Fibroblast of skin of abdomen (primary cell): ENCODE measurements at regions not wholly inside any gene's neighbourhood (a gene's known extent, or its start where the extent isn't known, plus 50 kb on each side); places are given as distances from the start of the nearest gene placed in this dataset.

Experiments
- DNase-seq: peaks from one replicate; pipeline ENCODE4 v3.0.0-alpha.2; 2013

GRCh38 chr2:198795419-198795818 is 662.3 kb downstream of the SATB2 start:
- no peak for DNase-seq

GRCh38 chr2:198791623-198792022 is 666.1 kb downstream of the SATB2 start:
- no peak for DNase-seq

DNA sequence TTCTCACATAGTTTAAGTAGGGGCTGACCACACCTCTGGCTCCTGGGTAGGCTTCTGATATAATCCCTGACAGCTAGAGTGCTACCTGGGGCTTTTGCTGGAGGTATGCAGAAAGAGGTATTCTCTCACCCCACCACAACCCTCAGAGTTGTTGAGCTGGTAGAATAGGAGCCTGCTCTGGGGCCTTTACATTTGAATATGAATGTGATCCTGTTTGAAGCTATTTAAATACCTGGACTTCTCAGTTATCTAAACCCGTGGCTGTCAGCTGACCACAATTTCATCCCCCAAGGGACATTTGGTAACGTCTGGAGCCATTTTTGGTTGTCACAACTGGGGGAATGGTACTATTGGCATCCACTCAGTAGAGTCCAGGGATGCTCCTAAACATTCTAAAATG is 669.1 kb downstream of the SATB2 start:
- no peak for DNase-seq

GRCh38 chr2:198782734-198783133 is 675.0 kb downstream of the SATB2 start:
- DNase-seq = no peak

DNA sequence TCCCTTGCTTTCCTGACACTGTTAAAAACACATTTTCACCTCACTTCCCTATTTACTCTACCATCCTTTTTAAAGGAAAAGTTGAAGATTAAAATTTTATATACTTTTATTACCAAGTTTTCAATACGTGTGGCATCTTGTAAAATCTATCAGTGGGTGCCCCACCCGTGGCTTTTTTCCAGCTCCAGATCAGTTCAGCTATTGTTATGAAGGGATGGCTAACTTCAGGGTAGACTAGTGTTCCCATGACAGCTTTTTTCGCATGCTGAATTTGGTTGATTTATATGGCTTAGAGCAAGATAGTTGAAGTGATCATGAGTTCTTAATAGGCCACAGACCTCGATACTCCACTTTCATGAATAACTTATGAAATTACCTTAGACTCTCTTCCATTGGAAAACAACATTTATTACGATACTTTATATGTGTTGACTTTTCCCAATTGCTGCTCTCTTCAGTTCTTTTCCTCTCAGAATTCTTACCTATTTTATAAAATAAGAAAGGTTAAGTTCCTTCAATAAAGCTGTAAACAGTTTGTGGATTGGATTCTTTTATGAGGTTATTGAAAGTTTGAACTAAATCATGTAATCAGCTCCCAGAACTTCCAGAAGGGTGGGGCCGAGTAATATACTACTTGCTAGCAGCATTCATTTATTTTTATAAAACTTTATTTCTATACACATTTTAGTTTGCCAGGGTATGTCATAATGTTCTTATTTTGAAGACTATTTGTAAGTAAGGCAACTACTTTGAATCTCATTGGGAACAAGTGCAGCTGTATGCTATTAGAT is 680.9 kb downstream of the SATB2 start:
- no peak for DNase-seq

DNA sequence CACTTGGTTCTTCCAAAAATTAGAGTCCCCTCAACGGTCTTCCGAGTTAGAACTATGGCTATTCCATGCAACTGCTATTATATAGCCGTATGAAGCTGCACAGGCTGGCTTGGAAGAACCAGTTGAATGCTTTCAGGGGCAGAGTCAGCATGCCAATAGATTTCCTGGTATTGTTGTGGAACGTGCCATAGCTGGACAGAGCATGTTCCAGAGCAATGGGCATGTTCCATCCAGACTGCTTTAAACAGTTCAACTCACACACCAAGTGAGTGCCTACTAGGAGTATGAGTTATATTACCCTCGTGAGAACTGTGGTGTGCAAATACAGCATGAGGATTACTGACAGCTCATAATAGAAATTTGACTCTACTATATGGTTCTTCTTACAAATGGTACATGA is 682.0 kb downstream of the SATB2 start:
- DNase-seq = no peak

DNA sequence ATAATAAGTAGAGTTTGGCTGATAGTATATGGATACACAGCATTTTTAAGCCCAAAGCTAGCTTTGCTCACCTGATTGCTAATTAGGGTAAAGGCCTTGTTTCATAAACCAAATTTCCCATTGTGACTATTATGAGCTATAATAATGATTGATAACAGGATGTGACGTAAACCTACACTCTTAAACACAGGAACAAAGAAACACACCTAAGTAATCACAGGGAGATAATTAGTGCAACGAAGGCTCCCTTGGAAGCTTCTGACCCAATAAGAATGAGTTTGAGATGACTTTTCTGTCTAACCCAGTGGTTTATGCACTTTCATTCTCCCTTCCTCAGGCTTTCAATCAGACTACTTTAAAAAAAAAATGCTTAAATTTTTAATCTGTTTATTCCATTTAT is 683.2 kb downstream of the SATB2 start:
- DNase-seq = no peak

DNA sequence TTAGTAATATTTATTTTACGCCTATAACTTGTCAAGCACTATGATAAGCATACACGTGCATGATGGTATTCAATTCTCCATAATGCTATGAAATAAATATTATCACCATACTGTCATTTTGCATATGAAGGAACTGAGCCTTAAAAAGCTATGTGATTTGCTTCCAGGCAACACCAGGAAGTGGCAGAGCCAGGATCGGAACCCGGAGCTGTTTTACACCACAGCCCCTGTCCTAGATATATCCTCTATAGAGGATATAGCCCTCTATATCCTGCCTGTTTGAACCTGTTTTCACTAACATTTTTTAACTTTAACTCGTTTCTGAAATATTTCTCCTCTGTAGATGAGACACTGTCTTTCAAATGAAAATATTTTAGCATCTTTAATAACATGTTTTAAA is 690.0 kb downstream of the SATB2 start:
- no peak for DNase-seq

DNA sequence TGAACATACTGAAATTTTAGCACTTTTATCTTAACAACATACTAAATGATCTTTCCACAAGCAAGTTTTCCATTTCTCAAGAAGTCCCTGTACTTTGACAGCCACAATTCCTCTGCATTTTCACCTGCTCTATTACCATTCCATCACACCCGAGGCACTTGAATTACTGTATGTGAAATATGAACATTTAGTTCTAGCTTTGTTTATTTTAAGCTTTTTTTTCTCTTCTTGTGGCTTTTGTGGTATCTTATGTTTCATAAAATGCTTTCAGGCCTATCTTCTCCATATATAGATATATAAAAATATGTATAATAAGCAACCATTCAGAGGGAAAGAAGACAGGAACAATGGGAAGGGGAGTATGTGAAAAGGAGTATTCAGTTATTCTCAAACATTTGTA is 693.9 kb downstream of the SATB2 start:
- no peak for DNase-seq

- DNase-seq = no peak
Observed at GRCh38 chr2:198762441-198762840, 695.3 kb downstream of the SATB2 start.

DNA sequence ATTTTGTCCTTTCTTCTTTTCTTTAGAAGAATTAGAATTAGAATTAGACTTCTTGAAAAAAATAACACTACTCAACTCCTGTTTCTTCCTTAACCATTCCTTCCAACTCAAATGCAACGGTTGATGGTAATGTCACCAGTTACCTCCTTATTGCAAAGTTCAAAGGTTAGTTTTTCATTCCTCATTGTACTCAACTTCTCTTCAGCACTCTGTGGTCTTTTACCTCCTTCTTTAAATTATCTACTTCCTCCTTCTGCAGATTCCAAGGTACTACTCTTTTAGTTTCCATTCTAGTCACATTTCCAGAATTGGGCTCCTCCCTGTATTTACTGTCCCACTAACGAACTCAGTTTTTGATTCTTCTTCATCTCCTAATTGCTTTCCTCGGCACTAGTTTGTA is 700.7 kb downstream of the SATB2 start:
- no peak for DNase-seq

- DNase-seq = peak; percentile 87
Observed at GRCh38 chr2:198756166-198756565, 701.6 kb downstream of the SATB2 start.

- no peak for DNase-seq
Observed at GRCh38 chr2:198753101-198753500, 704.6 kb downstream of the SATB2 start.

DNA sequence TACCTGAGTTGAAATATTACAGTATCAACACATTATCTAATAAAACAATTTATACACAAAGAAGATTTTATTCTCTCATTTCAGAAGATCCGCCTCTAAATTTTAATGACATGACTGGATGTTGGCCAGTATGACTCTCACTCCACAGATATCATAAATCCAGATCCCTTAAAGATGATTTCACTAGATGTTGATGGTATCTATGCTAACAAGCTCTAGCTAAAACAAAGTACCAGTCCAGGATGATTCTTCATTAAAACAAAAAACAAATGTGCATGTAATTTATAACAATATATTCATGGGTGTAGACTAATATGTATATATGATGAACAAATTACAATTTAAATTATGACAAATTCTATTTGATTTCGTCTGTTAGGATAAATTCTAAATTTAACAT is 708.4 kb downstream of the SATB2 start:
- DNase-seq = no peak

- peak; percentile 9 for DNase-seq
Observed at GRCh38 chr2:198731842-198732399, 725.8 kb downstream of the SATB2 start.

DNA sequence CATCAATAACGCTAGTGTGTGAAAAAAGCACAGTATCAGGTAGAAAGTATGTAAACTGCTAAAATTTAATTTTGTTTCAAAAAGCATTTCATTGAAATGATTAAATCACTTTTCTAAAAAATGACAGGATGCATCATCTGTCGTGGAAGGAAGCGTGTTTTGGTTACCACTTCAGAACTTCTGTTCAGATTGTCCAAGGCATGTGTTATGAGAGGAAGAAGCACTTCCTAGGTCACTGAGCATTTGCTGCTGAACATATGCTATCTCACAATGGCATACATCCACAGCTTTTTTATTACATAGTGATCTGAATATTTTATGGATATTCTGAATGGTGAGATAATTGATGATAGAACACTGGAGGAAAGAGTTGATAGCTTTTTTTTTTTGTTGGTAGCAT is 737.5 kb downstream of the SATB2 start:
- no peak for DNase-seq

DNA sequence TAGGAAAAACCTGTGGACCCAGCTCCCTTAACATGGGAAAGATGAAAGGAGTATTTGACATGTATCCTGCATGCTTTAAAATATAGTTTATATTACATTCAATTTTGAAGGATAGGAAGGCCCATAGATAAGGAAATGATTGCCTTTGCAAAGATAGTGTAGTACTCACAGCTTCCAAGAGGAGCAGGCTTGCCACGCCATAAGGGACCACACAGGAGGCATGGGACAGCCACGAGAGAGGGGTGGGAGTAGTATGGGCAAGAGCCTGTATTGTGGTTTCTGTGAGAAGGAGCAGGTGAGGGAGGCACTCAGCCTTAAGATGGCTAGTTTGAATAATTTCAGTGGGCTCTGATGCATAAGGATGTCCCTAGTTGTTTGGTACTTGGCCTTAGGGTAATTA is 740.3 kb downstream of the SATB2 start:
- no peak for DNase-seq

DNA sequence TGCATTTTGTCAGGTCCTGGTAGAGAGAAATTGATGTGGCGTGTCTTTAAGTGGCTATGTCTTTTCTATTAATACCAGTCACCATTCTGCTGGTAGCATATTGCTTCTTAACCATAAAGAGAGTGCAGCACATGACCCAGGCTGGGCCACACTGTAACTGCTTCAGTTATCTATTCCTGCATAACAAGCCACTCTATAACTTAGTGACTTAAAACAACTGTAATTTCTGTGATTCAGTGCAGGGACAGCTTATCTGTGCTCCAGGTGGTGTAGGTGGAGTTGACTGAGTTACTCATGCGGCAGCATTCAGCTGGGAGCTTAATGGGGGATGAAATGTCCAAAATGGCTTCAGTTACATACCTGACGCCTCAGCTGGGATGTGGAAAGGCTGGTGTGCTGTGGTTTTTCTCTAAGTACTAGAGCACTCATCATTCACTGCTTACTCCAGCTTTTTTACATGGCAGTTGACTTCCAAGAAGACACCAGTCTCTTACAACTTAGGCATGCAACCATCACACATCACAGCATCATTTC is 742.4 kb downstream of the SATB2 start:
- no peak for DNase-seq

- no peak for DNase-seq
Observed at GRCh38 chr2:198712485-198712884, 745.3 kb downstream of the SATB2 start.

DNA sequence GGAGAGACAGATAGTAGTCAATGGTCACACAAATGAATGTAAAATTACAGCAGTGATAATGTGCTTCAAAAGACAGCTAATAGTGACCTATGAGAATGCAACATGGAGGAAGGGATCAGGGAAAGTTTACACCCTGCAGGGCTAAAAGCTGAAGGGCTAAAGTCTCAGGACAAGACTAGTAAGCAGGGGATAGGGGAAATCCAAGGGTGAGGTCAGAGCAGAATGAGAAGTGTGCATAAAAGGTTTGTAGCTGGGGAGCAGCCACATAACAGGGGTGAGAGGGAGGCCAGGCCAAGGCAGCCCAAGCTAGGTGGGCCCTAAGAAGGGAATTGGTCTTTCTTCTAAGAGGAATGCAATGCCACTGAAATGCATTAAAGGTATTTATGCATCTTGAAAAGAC is 746.3 kb downstream of the SATB2 start:
- no peak for DNase-seq

DNA sequence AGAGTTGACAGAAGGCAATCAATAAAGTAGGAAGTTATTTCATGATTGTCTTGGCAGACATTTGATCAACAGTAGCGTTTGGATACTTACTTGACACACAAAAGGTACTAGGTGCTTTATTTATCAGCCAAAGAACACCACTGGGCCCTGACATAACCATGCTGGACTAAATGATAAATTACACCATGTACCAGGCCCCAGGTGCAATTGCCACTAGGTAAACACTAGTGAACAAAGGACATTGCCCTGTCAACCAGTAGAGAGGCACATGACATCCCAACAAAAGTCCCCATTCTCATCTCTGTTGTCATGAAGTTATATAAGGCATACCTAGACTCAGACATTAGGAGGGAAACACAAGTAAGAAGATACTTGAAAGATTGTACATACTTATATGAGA is 747.2 kb downstream of the SATB2 start:
- no peak for DNase-seq

GRCh38 chr2:198706476-198707082 is 751.2 kb downstream of the SATB2 start:
- DNase-seq = peak; percentile 65

DNA sequence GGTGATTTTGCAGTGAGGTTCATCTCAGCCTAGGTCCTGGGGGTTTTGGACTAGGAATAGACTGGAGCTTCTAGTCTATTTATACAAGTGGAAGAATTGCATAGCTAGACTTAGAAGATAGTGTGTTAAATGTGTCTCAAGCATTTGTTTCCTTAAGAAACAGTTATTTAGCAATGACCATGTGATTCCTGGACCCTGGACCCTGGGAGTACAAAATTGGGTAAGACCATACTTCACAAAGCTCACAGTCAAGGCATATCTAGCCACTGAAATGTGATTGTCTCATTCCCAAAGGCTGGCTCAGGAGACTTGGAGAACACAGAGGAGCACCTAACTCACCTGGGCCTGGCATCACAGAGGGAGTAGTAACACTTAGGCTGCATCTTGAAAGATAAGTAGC is 754.5 kb downstream of the SATB2 start:
- DNase-seq = no peak

DNA sequence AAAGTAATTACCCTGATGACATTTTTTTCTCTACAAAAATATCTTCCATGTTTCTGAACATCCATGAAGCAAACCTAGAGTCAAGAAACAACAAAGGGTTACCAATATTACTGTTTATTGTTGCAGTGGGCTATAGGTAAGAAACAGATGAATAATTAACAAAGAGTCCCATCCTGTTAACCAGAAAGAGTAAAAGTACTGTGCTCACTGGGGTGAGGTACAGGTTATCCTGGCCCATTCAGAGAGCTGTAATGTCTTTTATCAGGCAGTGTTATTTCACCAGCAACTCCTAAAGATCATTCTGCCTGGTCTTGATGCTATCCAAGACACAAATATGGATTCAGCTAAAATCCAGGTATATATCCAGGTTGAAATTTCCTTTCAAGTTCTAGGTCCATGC is 754.9 kb downstream of the SATB2 start:
- no peak for DNase-seq
